ENCODE measurements at regions not wholly inside any gene's neighbourhood (a gene's known extent, or its start where the extent isn't known, plus 50 kb on each side); places are given as distances from the start of the nearest gene placed in this dataset.

DNA sequence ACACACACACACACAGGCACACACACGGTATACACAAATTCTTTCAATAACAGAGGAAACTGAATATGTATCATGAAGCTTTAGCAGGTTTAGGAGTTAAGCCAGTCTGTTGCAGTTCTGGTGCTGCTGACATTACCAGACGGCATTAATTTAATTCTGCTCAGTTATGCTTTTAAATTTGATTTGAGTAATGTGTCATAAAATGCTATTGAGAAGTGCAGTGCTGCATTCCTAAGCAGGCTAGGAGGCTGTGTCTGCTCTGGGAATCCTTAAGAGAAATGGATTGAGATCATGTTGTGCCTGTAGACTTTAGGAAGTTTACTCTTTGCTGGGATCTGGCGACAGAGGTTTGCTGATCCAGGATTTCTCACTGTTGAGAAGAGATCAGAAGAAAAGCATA lies 733.8 kb downstream of the BRINP1 start:
- H3K9me3 ChIP-seq, result no peaks in the 10 kb centered on the region
- intact Hi-C loops (cut with micrococcal nuclease; ENCODE audit: unreplicated experiment), result no loop called here
- TF ChIP-seq, protein P1, sequence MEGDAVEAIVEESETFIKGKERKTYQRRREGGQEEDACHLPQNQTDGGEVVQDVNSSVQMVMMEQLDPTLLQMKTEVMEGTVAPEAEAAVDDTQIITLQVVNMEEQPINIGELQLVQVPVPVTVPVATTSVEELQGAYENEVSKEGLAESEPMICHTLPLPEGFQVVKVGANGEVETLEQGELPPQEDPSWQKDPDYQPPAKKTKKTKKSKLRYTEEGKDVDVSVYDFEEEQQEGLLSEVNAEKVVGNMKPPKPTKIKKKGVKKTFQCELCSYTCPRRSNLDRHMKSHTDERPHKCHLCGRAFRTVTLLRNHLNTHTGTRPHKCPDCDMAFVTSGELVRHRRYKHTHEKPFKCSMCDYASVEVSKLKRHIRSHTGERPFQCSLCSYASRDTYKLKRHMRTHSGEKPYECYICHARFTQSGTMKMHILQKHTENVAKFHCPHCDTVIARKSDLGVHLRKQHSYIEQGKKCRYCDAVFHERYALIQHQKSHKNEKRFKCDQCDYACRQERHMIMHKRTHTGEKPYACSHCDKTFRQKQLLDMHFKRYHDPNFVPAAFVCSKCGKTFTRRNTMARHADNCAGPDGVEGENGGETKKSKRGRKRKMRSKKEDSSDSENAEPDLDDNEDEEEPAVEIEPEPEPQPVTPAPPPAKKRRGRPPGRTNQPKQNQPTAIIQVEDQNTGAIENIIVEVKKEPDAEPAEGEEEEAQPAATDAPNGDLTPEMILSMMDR (IDR thresholded peaks at IDR 0.05; ENCODE audit: insufficient read depth in 1 of 2, low read depth in 1 of 2, low read length in 1 of 2, severe bottlenecking in 1 of 2, unreplicated experiment in 1 of 2), result no peak
- Mint-ChIP-seq H3K9me3 (ENCODE audit: unreplicated experiment) (peaks cover 28% of the 10 kb centered on the region), H3K27me3 (ENCODE audit: insufficient read depth, unreplicated experiment) (no peaks in the 10 kb centered on the region), H3K4me3 (ENCODE audit: unreplicated experiment) (no peak overlapping the region), H3K27ac (ENCODE audit: unreplicated experiment) (no peak overlapping the region), H3K36me3 (ENCODE audit: insufficient read depth, unreplicated experiment) (no peaks in the 10 kb centered on the region), H3K4me1 (ENCODE audit: low read depth, unreplicated experiment) (no peaks in the 10 kb centered on the region)
- no TSS peak for BruUV-seq (replicated peaks)
- POLR2A ChIA-PET, result no interaction called here
- H3K27me3 ChIP-seq (replicated peaks; ENCODE audit: control insufficient read depth, insufficient read depth, low read length), result no peaks in the 10 kb centered on the region
- no peaks in the 10 kb centered on the region for H3K4me1 ChIP-seq
- CTCF ChIA-PET, result no interaction called here
- H3K36me3 ChIP-seq (ENCODE audit: control insufficient read depth, insufficient read depth, low read length), result no peaks in the 10 kb centered on the region
- H3K4me3 ChIP-seq (ENCODE audit: low read depth, low read length), result no peak overlapping the region
- DNase-seq, result no peak

- Mint-ChIP-seq H3K36me3 (ENCODE audit: insufficient read depth, unreplicated experiment) (no peaks in the 10 kb centered on the region), H3K27me3 (ENCODE audit: insufficient read depth, unreplicated experiment) (no peaks in the 10 kb centered on the region), H3K4me3 (ENCODE audit: unreplicated experiment) (no peak overlapping the region), H3K4me1 (ENCODE audit: low read depth, unreplicated experiment) (no peaks in the 10 kb centered on the region), H3K27ac (ENCODE audit: unreplicated experiment) (no peak overlapping the region), H3K9me3 (ENCODE audit: unreplicated experiment) (peaks cover 24% of the 10 kb centered on the region)
- H3K9me3 ChIP-seq, result no peaks in the 10 kb centered on the region
- DNase-seq, result no peak
- H3K4me3 ChIP-seq (ENCODE audit: low read depth, low read length), result no peak overlapping the region
- H3K36me3 ChIP-seq (ENCODE audit: control insufficient read depth, insufficient read depth, low read length), result no peaks in the 10 kb centered on the region
- BruUV-seq (replicated peaks), result no TSS peak
- intact Hi-C loops (cut with micrococcal nuclease; ENCODE audit: unreplicated experiment), result no loop called here
- H3K27me3 ChIP-seq (replicated peaks; ENCODE audit: control insufficient read depth, insufficient read depth, low read length), result no peaks in the 10 kb centered on the region
- POLR2A ChIA-PET, result no interaction called here
- CTCF ChIA-PET, result no interaction called here
- TF ChIP-seq, protein P1 (IDR thresholded peaks at IDR 0.05; ENCODE audit: insufficient read depth in 1 of 2, low read depth in 1 of 2, low read length in 1 of 2, severe bottlenecking in 1 of 2, unreplicated experiment in 1 of 2), result no peak
- no peaks in the 10 kb centered on the region for H3K4me1 ChIP-seq
Observed at GRCh38 chr9:118637681-118638080, 731.6 kb downstream of the BRINP1 start.

- DNase-seq, result no peak
- H3K4me1 ChIP-seq, result no peaks in the 10 kb centered on the region
- H3K4me3 Mint-ChIP-seq (ENCODE audit: unreplicated experiment), result no peak overlapping the region
- H3K27me3 ChIP-seq (replicated peaks; ENCODE audit: control insufficient read depth, insufficient read depth, low read length), result no peaks in the 10 kb centered on the region
- peaks cover 10% of the 10 kb centered on the region for H3K9me3 Mint-ChIP-seq (ENCODE audit: unreplicated experiment)
- intact Hi-C loops (cut with micrococcal nuclease; ENCODE audit: unreplicated experiment), result no loop called here
- no peaks in the 10 kb centered on the region for H3K36me3 Mint-ChIP-seq (ENCODE audit: insufficient read depth, unreplicated experiment)
- H3K9me3 ChIP-seq, result no peaks in the 10 kb centered on the region
- H3K27ac Mint-ChIP-seq (ENCODE audit: unreplicated experiment), result no peak overlapping the region
- no peaks in the 10 kb centered on the region for H3K27me3 Mint-ChIP-seq (ENCODE audit: insufficient read depth, unreplicated experiment)
- no TSS peak for BruUV-seq (replicated peaks)
- TF ChIP-seq, protein P1 (IDR thresholded peaks at IDR 0.05; ENCODE audit: insufficient read depth in 1 of 2, low read depth in 1 of 2, low read length in 1 of 2, severe bottlenecking in 1 of 2, unreplicated experiment in 1 of 2), result no peak
- POLR2A ChIA-PET, result no interaction called here
- H3K4me1 Mint-ChIP-seq (ENCODE audit: low read depth, unreplicated experiment), result no peaks in the 10 kb centered on the region
- CTCF ChIA-PET, result no interaction called here
- H3K4me3 ChIP-seq (ENCODE audit: low read depth, low read length), result no peak overlapping the region
- H3K36me3 ChIP-seq (ENCODE audit: control insufficient read depth, insufficient read depth, low read length), result no peaks in the 10 kb centered on the region
Observed at GRCh38 chr9:118640836-118641560, 728.2 kb downstream of the BRINP1 start.

Measured in Caco-2 (cell line).